K562 (cell line): ENCODE measurements at regions not wholly inside any gene's neighbourhood (a gene's known extent, or its start where the extent isn't known, plus 50 kb on each side); places are given as distances from the start of the nearest gene placed in this dataset.

Experiments used
- NR3C1 ChIP-seq: sonication (generic); formaldehyde crosslinking; IDR thresholded peaks from 2 replicates; pipeline ENCODE4 v1.8.1; 2022; ENCODE audit warnings: missing genetic modification reagents
- NR4A1 ChIP-seq, 2 experiments: fragments of 250-450 bp in 1 of 2; fragments of 450-650 bp in 1 of 2; sonication (Bioruptor Pico) in 1 of 2; IDR thresholded peaks; 2 replicates each; pipeline versions ENCODE4 v1.4.0 to v1.6.1; 2016 to 2020; ENCODE audit warnings: mild to moderate bottlenecking in 2 of 2, missing compliant biosample characterization in 1 of 2, missing genetic modification characterization in 1 of 2, moderate library complexity in 1 of 2
- POLR2A ChIP-seq: fragments of 450-650 bp; conservative IDR thresholded peaks from 2 replicates; pipeline ENCODE4 v1.6.1; 2016
- SLC30A9 ChIP-seq: fragments of 250-450 bp; sonication (Bioruptor Pico); IDR thresholded peaks from 2 replicates; pipeline ENCODE4 v1.8.0; 2022; ENCODE audit warnings: mild to moderate bottlenecking, moderate library complexity
- SOX6 ChIP-seq: fragments of 450-650 bp; IDR thresholded peaks from 2 replicates; pipeline ENCODE4 v1.6.1; 2014; ENCODE audit warnings: mild to moderate bottlenecking
- TAF15 ChIP-seq: fragments of 200-400 bp; formaldehyde crosslinking; IDR thresholded peaks from 2 replicates; pipeline ENCODE4 v1.6.1; 2017; ENCODE audit warnings: mild to moderate bottlenecking, low read depth, low read length, moderate library complexity
- YBX1 ChIP-seq: fragments of 450-650 bp; IDR thresholded peaks from 2 replicates; pipeline ENCODE4 v1.7.1; 2016; ENCODE audit warnings: mild to moderate bottlenecking
- TF ChIP-seq, protein P1 (sequence below), 3 experiments: IDR thresholded peaks in 2 of 3; conservative IDR thresholded peaks in 1 of 3; 2 replicates each; pipeline ENCODE4 v1.5.1; 2011 to 2012; ENCODE audit warnings: low read length in 3 of 3, mild to moderate bottlenecking in 3 of 3, control low read depth in 2 of 3, improper control_type of control experiment in 1 of 3, inconsistent platforms in 1 of 3, low read depth in 1 of 3, mixed read lengths in 1 of 3, moderate library complexity in 1 of 3; ENCODE audit not compliant: insufficient read depth in 2 of 3
- TF ChIP-seq, protein P2 (sequence below), 2 experiments: fragments of 450-650 bp in 1 of 2; sonication (generic) in 1 of 2; formaldehyde crosslinking in 1 of 2; IDR thresholded peaks; 2 replicates each; pipeline versions ENCODE4 v1.7.1 to v1.9.0; 2016 to 2022; ENCODE audit warnings: inconsistent platforms in 1 of 2, mild to moderate bottlenecking in 1 of 2, missing genetic modification reagents in 1 of 2
- TF ChIP-seq, protein P3 (sequence below): fragments of 450-650 bp; IDR thresholded peaks from 2 replicates; pipeline ENCODE4 v1.6.1; 2014; ENCODE audit warnings: low read depth, mild to moderate bottlenecking, moderate library complexity, borderline replicate concordance
- TF ChIP-seq, protein P4 (sequence below): fragments of 250-450 bp; sonication (Bioruptor Pico); IDR thresholded peaks from 2 replicates; pipeline ENCODE4 v1.6.1; 2021; ENCODE audit warnings: mild to moderate bottlenecking

DNA sequence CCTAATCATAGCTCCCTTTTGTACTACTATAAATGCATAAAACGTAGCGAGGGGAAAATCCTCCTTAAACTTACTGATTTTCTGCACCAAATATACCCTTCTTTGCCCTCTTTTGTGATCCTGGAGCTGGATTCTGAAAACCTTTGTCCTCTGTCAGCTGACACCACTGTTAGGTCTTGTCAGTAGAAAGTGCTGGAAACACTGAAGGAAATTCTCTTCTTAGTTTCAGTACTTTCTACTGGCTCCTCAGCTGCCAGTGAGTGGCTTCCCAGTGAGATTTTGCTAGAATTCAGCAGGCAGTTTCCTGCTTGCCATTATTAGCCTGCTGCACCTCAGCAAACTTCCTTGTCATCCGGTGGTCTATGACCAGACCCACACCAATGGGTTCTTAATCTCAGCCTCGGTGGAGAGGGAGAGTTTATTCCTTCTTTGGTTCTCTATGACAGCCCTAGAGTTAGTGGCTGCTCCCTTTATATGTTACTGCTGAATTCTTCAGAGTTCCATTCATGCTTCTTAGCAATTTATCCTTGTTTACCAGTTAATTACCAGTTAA lies 476.2 kb downstream of the FSCB start (continued):
- TF ChIP-seq, protein P1, sequence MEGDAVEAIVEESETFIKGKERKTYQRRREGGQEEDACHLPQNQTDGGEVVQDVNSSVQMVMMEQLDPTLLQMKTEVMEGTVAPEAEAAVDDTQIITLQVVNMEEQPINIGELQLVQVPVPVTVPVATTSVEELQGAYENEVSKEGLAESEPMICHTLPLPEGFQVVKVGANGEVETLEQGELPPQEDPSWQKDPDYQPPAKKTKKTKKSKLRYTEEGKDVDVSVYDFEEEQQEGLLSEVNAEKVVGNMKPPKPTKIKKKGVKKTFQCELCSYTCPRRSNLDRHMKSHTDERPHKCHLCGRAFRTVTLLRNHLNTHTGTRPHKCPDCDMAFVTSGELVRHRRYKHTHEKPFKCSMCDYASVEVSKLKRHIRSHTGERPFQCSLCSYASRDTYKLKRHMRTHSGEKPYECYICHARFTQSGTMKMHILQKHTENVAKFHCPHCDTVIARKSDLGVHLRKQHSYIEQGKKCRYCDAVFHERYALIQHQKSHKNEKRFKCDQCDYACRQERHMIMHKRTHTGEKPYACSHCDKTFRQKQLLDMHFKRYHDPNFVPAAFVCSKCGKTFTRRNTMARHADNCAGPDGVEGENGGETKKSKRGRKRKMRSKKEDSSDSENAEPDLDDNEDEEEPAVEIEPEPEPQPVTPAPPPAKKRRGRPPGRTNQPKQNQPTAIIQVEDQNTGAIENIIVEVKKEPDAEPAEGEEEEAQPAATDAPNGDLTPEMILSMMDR (IDR thresholded peaks at IDR 0.05 in 2 of 3, conservative IDR thresholded peaks at IDR 0.05 in 1 of 3; ENCODE audit: insufficient read depth in 2 of 3, low read depth in 1 of 3, low read length in 3 of 3): no peak
- TF ChIP-seq NR3C1 (CRISPR knock-in tag) (no peak), TAF15 (no peak), SLC30A9 (no peak), YBX1 (no peak), NR4A1 (CRISPR knock-in tag; IDR thresholded peaks at IDR 0.05) (no peak), NR4A1 (tag; IDR thresholded peaks at IDR 0.05) (no peak), POLR2A (no peak), SOX6 (no peak)
- TF ChIP-seq, protein P2, sequence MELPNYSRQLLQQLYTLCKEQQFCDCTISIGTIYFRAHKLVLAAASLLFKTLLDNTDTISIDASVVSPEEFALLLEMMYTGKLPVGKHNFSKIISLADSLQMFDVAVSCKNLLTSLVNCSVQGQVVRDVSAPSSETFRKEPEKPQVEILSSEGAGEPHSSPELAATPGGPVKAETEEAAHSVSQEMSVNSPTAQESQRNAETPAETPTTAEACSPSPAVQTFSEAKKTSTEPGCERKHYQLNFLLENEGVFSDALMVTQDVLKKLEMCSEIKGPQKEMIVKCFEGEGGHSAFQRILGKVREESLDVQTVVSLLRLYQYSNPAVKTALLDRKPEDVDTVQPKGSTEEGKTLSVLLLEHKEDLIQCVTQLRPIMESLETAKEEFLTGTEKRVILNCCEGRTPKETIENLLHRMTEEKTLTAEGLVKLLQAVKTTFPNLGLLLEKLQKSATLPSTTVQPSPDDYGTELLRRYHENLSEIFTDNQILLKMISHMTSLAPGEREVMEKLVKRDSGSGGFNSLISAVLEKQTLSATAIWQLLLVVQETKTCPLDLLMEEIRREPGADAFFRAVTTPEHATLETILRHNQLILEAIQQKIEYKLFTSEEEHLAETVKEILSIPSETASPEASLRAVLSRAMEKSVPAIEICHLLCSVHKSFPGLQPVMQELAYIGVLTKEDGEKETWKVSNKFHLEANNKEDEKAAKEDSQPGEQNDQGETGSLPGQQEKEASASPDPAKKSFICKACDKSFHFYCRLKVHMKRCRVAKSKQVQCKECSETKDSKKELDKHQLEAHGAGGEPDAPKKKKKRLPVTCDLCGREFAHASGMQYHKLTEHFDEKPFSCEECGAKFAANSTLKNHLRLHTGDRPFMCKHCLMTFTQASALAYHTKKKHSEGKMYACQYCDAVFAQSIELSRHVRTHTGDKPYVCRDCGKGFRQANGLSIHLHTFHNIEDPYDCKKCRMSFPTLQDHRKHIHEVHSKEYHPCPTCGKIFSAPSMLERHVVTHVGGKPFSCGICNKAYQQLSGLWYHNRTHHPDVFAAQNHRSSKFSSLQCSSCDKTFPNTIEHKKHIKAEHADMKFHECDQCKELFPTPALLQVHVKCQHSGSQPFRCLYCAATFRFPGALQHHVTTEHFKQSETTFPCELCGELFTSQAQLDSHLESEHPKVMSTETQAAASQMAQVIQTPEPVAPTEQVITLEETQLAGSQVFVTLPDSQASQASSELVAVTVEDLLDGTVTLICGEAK (IDR thresholded peaks at IDR 0.05): no peak
- TF ChIP-seq, protein P2 (CRISPR knock-in tag; IDR thresholded peaks at IDR 0.05): no peak
- TF ChIP-seq, protein P3, sequence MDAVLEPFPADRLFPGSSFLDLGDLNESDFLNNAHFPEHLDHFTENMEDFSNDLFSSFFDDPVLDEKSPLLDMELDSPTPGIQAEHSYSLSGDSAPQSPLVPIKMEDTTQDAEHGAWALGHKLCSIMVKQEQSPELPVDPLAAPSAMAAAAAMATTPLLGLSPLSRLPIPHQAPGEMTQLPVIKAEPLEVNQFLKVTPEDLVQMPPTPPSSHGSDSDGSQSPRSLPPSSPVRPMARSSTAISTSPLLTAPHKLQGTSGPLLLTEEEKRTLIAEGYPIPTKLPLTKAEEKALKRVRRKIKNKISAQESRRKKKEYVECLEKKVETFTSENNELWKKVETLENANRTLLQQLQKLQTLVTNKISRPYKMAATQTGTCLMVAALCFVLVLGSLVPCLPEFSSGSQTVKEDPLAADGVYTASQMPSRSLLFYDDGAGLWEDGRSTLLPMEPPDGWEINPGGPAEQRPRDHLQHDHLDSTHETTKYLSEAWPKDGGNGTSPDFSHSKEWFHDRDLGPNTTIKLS: no peak
- TF ChIP-seq, protein P4, sequence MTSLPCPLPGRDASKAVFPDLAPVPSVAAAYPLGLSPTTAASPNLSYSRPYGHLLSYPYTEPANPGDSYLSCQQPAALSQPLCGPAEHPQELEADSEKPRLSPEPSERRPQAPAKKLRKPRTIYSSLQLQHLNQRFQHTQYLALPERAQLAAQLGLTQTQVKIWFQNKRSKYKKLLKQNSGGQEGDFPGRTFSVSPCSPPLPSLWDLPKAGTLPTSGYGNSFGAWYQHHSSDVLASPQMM: no peak
- TF ChIP-seq, all 486 proteins: peak for 0
